ENCODE measurements at regions not wholly inside any gene's neighbourhood (a gene's known extent, or its start where the extent isn't known, plus 50 kb on each side); places are given as distances from the start of the nearest gene placed in this dataset.
"Not testable (repeated sequence)": the region's sequence is repeated elsewhere in the genome, so short reads cannot be mapped to it uniquely, and the experiment has no call there.

GRCh38 chr6:834866-835265, 141.9 kb upstream of the EXOC2 start:
- no peak for DNase-seq

GRCh38 chr6:834190-834589, 141.3 kb upstream of the EXOC2 start:
- no peak for DNase-seq

- not testable (repeated sequence) for DNase-seq
These were observed 139.9 kb upstream of the EXOC2 start for GRCh38 chr6:832804-833203.

- DNase-seq = no peak
These were observed 137.9 kb upstream of the EXOC2 start for GRCh38 chr6:830667-831327.

- no peak for DNase-seq
These were observed 136.7 kb upstream of the EXOC2 start for GRCh38 chr6:829656-830055.

GRCh38 chr6:827431-827830, 134.5 kb upstream of the EXOC2 start:
- DNase-seq = no peak

GRCh38 chr6:819122-819521, 126.2 kb upstream of the EXOC2 start:
- no peak for DNase-seq

GRCh38 chr6:818196-818595, 125.3 kb upstream of the EXOC2 start:
- DNase-seq = no peak

GRCh38 chr6:816510-817084, 123.7 kb upstream of the EXOC2 start:
- DNase-seq = peak; percentile 32

GRCh38 chr6:815348-815738, 122.4 kb upstream of the EXOC2 start:
- no peak for DNase-seq

GRCh38 chr6:814378-815347, 121.7 kb upstream of the EXOC2 start:
- DNase-seq = no peak

- DNase-seq = no peak
These were observed 118.9 kb upstream of the EXOC2 start for GRCh38 chr6:811831-812230.

- DNase-seq = no peak
These were observed 118.3 kb upstream of the EXOC2 start for GRCh38 chr6:811191-811590.

GRCh38 chr6:804771-805170, 111.8 kb upstream of the EXOC2 start:
- no peak for DNase-seq

GRCh38 chr6:804317-804716, 111.4 kb upstream of the EXOC2 start:
- DNase-seq = no peak

GRCh38 chr6:803191-803977, 110.4 kb upstream of the EXOC2 start:
- DNase-seq = no peak

GRCh38 chr6:802701-803100, 109.8 kb upstream of the EXOC2 start:
- no peak for DNase-seq

- DNase-seq = not testable (repeated sequence)
These were observed 109.3 kb upstream of the EXOC2 start for GRCh38 chr6:802223-802622.

GRCh38 chr6:799769-800168, 106.8 kb upstream of the EXOC2 start:
- no peak for DNase-seq

GRCh38 chr6:797479-798077, 104.6 kb upstream of the EXOC2 start:
- DNase-seq = no peak

- no peak for DNase-seq
These were observed 102.2 kb upstream of the EXOC2 start for GRCh38 chr6:795046-795685.

- no peak for DNase-seq
These were observed 100.3 kb upstream of the EXOC2 start for GRCh38 chr6:793261-793660.

Data from CD4-positive, alpha-beta T cell treated with Interleukin-15 for 1 hour (primary cell).